ENCODE measurements at regions not wholly inside any gene's neighbourhood (a gene's known extent, or its start where the extent isn't known, plus 50 kb on each side); places are given as distances from the start of the nearest gene placed in this dataset.

GRCh38 chr4:122293374-122294365, 85.1 kb upstream of the ADAD1 start:
- no peaks in the 10 kb centered on the region for H3K9me1 ChIP-seq (ENCODE audit: insufficient read depth, low read length)
- H3K4me1 ChIP-seq (ENCODE audit: control insufficient read depth, insufficient read depth, low read length), result no peaks in the 10 kb centered on the region
- dilution Hi-C loops (cut with HindIII; ENCODE audit: low sequenced_read_pairs, unreplicated experiment) (no loop called here), intact Hi-C loops (cut with micrococcal nuclease) (no loop called here), in situ Hi-C loops (cut with MboI; ENCODE audit: low sequenced_read_pairs) (no loop called here)
- H2AK9ac ChIP-seq (replicated peaks; ENCODE audit: low read depth, low read length, poor library complexity), result no peak overlapping the region
- no TSS peak for BruUV-seq (replicated peaks)
- H3K9me3 ChIP-seq (ENCODE audit: control insufficient read depth, insufficient read depth, low read length), result no peaks in the 10 kb centered on the region
- H3K56ac ChIP-seq (ENCODE audit: extremely low read depth, insufficient read depth, low read length), result no peak overlapping the region
- no peak overlapping the region for H2BK15ac ChIP-seq (ENCODE audit: low read depth, low read length)
- H2BK20ac ChIP-seq (ENCODE audit: low read depth, low read length), result no peak overlapping the region
- H4K8ac ChIP-seq (ENCODE audit: low read depth in 2 of 2, low read length in 2 of 2), result no peak overlapping the region
- H2AFZ ChIP-seq (replicated peaks; ENCODE audit: low read length, poor library complexity), result no peak overlapping the region
- H3K79me1 ChIP-seq (ENCODE audit: low read depth in 1 of 2, low read length in 2 of 2), result no peaks in the 10 kb centered on the region
- H3K9ac ChIP-seq (ENCODE audit: low read depth, low read length), result no peak overlapping the region
- TF ChIP-seq RFX5 (IDR thresholded peaks at IDR 0.05; ENCODE audit: low read depth, low read length) (no peak), CTCF (conservative IDR thresholded peaks at IDR 0.05; ENCODE audit: low read depth, low read length) (no peak), SMC3 (IDR thresholded peaks at IDR 0.05; ENCODE audit: low read depth, low read length) (no peak), BHLHE40 (IDR thresholded peaks at IDR 0.05; ENCODE audit: low read depth, low read length) (no peak), MAZ (IDR thresholded peaks at IDR 0.05; ENCODE audit: borderline replicate concordance, low read depth, low read length) (no peak), NFE2L2 (IDR thresholded peaks at IDR 0.05; ENCODE audit: low read depth, low read length) (no peak), CEBPB (IDR thresholded peaks at IDR 0.05; ENCODE audit: low read depth, low read length) (no peak), CHD1 (IDR thresholded peaks at IDR 0.05; ENCODE audit: low read depth, low read length) (no peak), POLR2A (IDR thresholded peaks at IDR 0.05; ENCODE audit: low read depth, low read length) (no peak), RAD21 (IDR thresholded peaks at IDR 0.05; ENCODE audit: low read length) (no peak), MXI1 (IDR thresholded peaks at IDR 0.05; ENCODE audit: borderline replicate concordance, low read depth, low read length) (no peak)
- TF ChIP-seq, protein P1, sequence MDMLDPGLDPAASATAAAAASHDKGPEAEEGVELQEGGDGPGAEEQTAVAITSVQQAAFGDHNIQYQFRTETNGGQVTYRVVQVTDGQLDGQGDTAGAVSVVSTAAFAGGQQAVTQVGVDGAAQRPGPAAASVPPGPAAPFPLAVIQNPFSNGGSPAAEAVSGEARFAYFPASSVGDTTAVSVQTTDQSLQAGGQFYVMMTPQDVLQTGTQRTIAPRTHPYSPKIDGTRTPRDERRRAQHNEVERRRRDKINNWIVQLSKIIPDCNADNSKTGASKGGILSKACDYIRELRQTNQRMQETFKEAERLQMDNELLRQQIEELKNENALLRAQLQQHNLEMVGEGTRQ (IDR thresholded peaks at IDR 0.05; ENCODE audit: low read depth, low read length), result no peak
- CTCF ChIA-PET, result no interaction called here
- H4K20me1 ChIP-seq (ENCODE audit: insufficient read depth, low read length), result no peaks in the 10 kb centered on the region
- no peak overlapping the region for H3K18ac ChIP-seq (ENCODE audit: low read depth, low read length)
- WGBS, 2 experiments (ENCODE audit: extremely low coverage in 2 of 2, insufficient read length in 1 of 2), result 91% methylated on average over 4 of the region's 12 CpGs; no CpG with 5 or more reads in 1 of the 2 experiments
- no peak overlapping the region for H2BK120ac ChIP-seq (ENCODE audit: low read depth, low read length)
- H3K4ac ChIP-seq (ENCODE audit: low read depth, low read length), result no peak overlapping the region
- H3K14ac ChIP-seq (replicated peaks; ENCODE audit: low read depth, low read length), result no peak overlapping the region
- peaks cover 15% of the 10 kb centered on the region; the same call in 1 of the 2 replicates for H3K36me3 ChIP-seq (ENCODE audit: control insufficient read depth, insufficient read depth, low read length)
- no peak overlapping the region for H4K91ac ChIP-seq (ENCODE audit: insufficient read depth, low read depth, low read length)
- H2BK5ac ChIP-seq (ENCODE audit: low read depth, low read length, poor library complexity, severe bottlenecking), result no peak overlapping the region
- H3K27me3 ChIP-seq (ENCODE audit: control insufficient read depth, insufficient read depth, low read length), result no peaks in the 10 kb centered on the region
- H2AK5ac ChIP-seq (ENCODE audit: low read depth, low read length), result no peak overlapping the region
- H3K4me3 ChIP-seq (ENCODE audit: insufficient read depth, low read depth, low read length), result no peak overlapping the region
- H3K4me2 ChIP-seq (ENCODE audit: low read depth, low read length), result no peak overlapping the region
- POLR2A ChIA-PET (ENCODE audit: unreplicated experiment), result no interaction called here
- no peak overlapping the region for H4K5ac ChIP-seq (ENCODE audit: low read depth, low read length)
- no peak for DNase-seq
- no peak overlapping the region for H3K27ac ChIP-seq (ENCODE audit: insufficient read depth, low read length)
- H3K23ac ChIP-seq (ENCODE audit: low read depth, low read length), result no peak overlapping the region
- ATAC-seq (ENCODE audit: low read depth), result no peak
